NCI-H446 (cell line): ENCODE measurements at regions not wholly inside any gene's neighbourhood (a gene's known extent, or its start where the extent isn't known, plus 50 kb on each side); places are given as distances from the start of the nearest gene placed in this dataset.

Source experiments
- DNase-seq, 2 experiments: peaks; one replicate each; lab custom pipeline; 2025; lab: John Stamatoyannopoulos, UW

DNA sequence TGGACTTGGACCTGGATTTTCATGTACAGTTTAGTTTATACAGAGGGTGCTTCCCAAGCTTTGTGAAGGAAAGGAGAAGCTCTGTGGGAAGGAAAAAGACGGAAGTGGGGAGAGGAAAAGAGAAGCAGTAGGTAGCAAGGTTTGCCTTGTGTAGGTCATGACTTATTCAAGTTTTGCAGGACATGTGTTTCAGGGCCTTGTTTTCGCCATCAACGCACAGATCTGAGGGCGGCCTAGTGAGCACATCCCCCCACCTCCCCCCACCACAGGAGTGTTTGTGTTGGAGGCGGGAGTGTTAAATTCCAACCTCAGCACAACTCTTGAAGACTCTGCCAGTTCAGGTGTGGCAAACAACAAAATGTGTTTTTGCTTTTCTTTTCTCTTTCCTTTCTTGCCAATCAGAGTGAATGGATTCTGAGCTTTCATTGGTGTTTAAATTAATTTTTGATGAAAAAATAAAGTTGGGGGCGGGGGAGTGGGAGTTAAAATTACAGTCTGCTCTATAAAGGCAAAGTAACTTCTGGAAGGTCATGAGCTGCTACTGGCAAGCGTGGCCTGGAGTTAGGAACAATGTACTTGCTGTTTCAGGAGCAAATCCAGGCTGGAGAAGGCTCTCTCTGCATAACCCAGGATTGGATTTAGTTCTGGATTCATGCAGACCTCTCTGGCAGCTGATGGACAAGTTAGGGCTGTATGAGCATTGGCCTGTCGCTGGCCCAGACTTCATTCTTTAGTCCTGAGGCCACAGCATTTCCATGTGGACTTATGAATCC is 338.5 kb downstream of the CD83 start:
- no peak for DNase-seq

GRCh38 chr6:14456941-14457340 is 339.4 kb downstream of the CD83 start:
- no peak for DNase-seq

DNA sequence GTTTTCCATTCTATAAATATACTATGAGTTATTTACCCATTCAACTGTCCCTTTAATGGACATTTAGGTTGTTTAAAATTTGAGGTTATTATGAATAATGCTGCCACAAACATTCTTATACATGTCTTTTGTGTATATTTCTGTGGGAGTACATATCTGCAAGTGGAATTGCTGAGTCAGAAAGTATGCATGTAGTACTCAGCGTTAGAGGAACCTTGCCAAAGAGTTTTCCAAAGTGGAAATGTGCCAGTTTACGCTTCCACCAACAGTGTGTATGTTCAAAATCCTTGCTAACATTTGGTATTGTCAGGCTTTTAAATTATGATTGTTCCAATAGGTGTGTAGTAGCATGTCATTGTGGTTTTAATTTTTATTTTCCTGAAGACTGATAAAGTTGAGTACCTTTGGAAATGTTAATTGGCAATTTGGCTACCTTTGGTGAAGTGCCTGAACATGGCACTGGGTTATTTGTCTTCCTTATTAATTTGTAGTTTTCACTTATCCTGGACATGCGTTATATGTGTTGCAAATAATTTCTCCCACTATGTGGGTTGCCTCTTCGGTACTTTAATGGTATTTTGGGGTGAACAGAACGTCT is 341.2 kb downstream of the CD83 start:
- peak in 1 of 2 experiments; percentile 73 for DNase-seq

DNA sequence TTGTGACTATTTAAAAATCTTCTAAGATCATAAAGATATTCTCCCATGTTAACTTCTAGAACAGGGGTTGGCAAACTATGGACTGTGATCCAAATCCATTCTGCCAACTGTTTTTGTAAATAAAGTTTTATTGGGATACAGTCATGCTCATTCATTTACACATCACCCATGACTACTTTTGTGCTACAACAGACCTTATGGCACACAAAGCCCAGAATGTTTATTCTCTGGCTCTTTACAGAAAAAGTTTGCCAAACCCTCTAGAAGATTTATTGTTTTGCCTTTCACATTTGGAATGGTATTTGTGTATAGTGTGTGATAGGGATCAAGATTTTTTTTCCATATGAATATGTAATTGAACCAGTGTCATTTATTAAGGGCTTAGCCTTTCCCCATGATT is 341.7 kb downstream of the CD83 start:
- DNase-seq, result peak in 1 of 2 experiments; percentile 38

DNA sequence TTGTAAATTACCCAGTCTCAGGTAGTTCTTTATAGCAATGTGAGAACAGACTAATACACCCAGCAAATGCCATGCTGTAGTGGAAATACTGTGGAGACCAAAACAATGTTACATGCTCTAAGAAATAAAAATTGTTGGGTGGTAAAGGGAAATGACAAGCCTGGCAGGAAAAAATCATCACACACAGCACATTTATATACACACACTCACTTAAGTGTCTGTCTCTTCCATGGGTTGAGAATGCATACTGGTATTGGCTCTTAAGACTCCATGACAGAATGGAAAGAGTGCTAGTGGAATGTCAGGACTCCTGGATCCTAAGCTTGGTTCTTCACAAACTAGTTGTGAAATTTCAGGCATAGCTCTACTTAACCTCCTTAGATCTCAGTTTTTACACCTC is 343.0 kb downstream of the CD83 start:
- DNase-seq, result no peak

- DNase-seq, result no peak
Measured at GRCh38 chr6:14462135-14462534, 344.6 kb downstream of the CD83 start.

- no peak for DNase-seq
Measured at GRCh38 chr6:14462566-14462965, 345.0 kb downstream of the CD83 start.

DNA sequence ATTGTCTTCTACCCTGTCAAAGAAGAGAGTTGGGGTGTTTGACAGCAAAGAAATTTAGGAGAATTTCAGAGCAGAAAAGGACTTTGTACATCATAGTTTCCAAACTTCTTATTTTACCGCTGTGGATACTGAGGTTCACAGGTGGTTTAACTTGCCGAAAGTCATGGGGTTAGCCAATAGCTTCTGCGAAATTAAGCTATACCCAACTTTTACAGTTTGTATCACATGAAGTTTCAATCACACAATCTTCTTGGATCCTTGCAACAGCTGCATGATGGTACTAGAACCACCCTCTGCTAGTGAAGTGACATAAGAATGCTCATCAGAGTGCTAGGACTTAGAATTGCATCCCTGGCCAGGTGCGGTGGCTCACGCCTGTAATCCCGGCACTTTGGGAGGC is 345.5 kb downstream of the CD83 start:
- no peak for DNase-seq

DNA sequence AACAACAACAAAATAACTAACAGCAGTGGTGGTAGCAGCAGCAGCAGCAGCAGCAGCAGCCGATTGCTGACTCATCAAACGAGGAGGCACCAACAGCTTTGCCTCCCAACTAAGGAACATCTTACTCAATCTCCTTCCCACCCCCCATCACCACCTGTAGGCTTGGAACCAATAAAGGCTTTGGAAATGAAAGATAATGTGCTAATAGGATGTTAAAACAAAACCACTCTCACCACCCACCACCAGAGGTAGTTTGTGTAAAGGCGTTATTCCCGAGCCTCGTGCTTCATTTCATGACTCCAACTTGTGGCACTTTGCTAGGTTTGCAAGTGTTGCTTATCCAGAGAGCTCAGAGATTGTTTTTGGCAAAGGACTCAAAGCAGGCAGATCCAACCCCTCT is 346.5 kb downstream of the CD83 start:
- peak in 1 of 2 experiments; percentile 46 for DNase-seq

- no peak for DNase-seq
Measured at GRCh38 chr6:14464716-14465115, 347.1 kb downstream of the CD83 start.

GRCh38 chr6:14466278-14466677 is 348.7 kb downstream of the CD83 start:
- DNase-seq, result no peak

DNA sequence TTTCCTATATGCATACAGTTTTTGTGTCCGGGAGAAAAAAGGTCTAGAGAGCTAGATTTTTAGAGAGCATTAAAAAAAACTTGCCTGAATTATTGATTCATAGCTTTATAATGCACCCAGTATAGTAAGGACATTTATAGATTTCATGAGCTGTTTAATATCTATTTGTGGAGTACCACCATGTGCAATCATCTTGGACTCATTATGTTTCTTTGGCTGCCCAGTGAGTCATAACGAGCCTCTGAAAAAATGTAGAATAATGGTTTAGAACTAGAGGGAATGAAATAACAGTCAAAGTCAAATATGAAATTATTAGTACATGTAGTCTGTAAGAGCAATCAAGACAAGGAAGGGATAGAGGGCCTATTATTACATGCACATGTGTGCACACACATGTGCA is 350.0 kb downstream of the CD83 start:
- DNase-seq, result no peak

- no peak for DNase-seq
Measured at GRCh38 chr6:14468647-14469321, 351.2 kb downstream of the CD83 start.

- no peak for DNase-seq
Measured at GRCh38 chr6:14470101-14470500, 352.5 kb downstream of the CD83 start.

GRCh38 chr6:14470671-14471070 is 353.1 kb downstream of the CD83 start:
- DNase-seq, result no peak

- DNase-seq, result no peak
Measured at GRCh38 chr6:14472255-14472985, 354.8 kb downstream of the CD83 start.

DNA sequence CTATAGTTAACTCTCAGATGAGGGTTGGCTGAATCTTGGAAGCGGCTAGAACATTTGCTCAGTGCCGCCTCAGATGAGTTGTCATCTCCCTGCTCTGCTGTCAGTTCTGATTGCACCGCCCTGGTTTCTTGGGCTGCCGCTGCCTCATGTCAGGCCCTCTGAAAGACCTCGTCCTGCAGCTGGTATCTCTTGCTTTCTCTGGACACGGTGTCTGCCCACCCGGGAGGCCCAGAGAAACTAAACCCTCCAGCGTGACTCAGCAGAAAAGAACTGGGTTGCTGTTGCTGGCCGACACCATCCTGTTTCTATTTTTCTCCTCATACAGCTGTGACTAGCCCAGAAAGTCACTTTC is 355.4 kb downstream of the CD83 start:
- no peak for DNase-seq

GRCh38 chr6:14474816-14475215 is 357.2 kb downstream of the CD83 start:
- no peak for DNase-seq

DNA sequence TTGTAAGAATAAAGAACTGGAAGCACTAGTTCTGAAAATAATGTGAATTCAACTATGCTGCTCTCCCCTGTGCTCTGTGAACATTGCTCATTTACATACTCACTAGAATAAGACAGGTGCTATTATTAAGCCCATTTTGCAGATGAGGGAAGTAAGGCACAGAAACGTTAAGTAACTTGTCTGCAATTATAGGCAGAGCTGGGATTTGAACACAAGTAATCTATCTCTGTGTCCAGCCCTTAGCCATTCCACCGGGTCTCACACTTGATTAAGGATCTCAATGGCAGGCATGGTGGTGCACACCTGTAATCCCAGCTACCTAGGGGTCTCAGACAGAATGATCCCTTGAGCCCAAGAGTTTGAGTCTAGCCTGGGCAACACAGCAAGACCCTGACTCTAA is 357.7 kb downstream of the CD83 start:
- DNase-seq, result no peak

DNA sequence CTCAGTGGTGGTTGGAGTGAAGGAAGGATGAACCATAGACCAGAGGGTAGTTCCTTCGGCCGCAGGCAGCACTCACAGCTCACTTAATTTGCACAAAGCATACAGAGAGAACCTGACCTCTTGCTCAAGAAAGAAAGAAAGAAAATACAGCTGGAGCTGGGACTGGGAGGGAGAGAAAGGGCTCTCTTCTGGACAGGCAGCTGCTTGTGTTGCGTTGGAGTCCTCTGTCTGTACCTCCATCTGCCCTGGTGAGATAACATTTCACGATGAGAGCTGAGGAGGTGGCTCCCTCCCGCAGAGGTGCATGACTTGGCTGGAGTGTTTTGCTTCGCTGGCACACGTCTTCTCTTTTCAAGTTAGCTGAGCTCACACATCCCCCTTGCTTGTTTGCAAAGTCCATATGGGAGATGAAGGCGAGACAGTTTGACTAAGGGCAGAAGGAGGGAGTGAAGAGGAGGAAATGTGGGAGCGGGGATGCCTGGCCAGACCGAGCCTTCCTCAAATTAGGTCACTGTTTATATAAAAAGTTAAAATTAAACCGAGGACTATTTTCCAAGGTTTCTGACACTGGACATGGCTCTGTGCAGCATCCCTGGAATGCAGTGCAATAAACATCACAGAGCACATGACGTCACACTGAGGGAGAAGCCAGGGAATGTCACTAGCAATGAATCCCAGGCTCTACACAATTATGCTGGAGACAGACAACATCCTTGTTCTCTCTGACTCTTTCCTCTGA is 359.4 kb downstream of the CD83 start:
- DNase-seq, result peak in 1 of 2 experiments; percentile 69

DNA sequence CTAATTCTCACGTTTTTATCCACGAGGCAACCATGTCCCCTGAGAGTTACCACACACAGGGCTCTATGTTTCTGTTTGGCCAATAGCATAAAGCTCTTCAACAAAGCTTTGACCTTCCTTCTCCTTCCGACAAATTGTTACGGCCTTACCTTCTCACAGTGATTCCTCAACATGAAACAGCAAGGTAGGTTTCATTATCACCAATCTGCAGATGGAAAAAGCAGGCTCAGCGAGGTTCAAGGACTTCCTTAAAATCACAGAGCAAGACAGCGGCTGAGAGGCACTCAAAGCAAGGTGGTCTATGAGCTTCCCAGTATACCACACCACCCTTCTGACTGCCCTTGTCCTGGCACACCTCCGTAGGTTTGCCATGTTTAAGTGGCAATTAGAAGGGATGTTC is 360.0 kb downstream of the CD83 start:
- DNase-seq, result no peak
